GM12878 (cell line): ENCODE measurements at regions not wholly inside any gene's neighbourhood (a gene's known extent, or its start where the extent isn't known, plus 50 kb on each side); places are given as distances from the start of the nearest gene placed in this dataset.

Experiments
- EZH2 ChIP-seq: IDR thresholded peaks from 2 replicates; pipeline ENCODE4 v1.6.1; 2012; ENCODE audit warnings: low read depth, mild to moderate bottlenecking, control low read depth, inconsistent platforms, low read length, borderline replicate concordance; ENCODE audit not compliant: control insufficient read depth
- MYB ChIP-seq: fragments of 150-350 bp; IDR thresholded peaks from 2 replicates; pipeline ENCODE4 v1.6.1; 2014; ENCODE audit warnings: mild to moderate bottlenecking, low read depth, low read length, borderline replicate concordance
- RAD21 ChIP-seq: IDR thresholded peaks from 2 replicates; pipeline ENCODE4 v1.6.1; 2011; ENCODE audit warnings: mild to moderate bottlenecking, low read depth, low read length, moderate library complexity; ENCODE audit not compliant: insufficient read depth
- RCOR1 ChIP-seq: conservative IDR thresholded peaks from 2 replicates; pipeline ENCODE4 v1.6.1; 2012; ENCODE audit warnings: low read depth, low read length, improper control_type of control experiment
- TF ChIP-seq, protein P1 (sequence below): IDR thresholded peaks from 2 replicates; pipeline ENCODE4 v1.6.1; 2012; ENCODE audit warnings: mild to moderate bottlenecking, low read depth, low read length
- TF ChIP-seq, protein P2 (sequence below), 3 experiments: IDR thresholded peaks in 2 of 3; conservative IDR thresholded peaks in 1 of 3; 2 replicates each; pipeline ENCODE4 v1.5.1; 2011; ENCODE audit warnings: low read depth in 3 of 3, low read length in 3 of 3, mild to moderate bottlenecking in 3 of 3, control low read depth in 2 of 3, moderate library complexity in 2 of 3, inconsistent platforms in 1 of 3, mixed read lengths in 1 of 3; ENCODE audit not compliant: control insufficient read depth in 2 of 3, insufficient read depth in 1 of 3; ENCODE audit errors: extremely low read depth in 1 of 3
- TF ChIP-seq, protein P3 (sequence below): fragments of 450-650 bp; IDR thresholded peaks from 2 replicates; pipeline ENCODE4 v1.6.1; 2017; ENCODE audit warnings: mild to moderate bottlenecking
- TF ChIP-seq, protein P4 (sequence below): fragments of 450-650 bp; formaldehyde crosslinking; IDR thresholded peaks from 2 replicates; pipeline ENCODE4 v1.5.0; 2022; ENCODE audit warnings: mild to moderate bottlenecking, missing genetic modification characterization

DNA sequence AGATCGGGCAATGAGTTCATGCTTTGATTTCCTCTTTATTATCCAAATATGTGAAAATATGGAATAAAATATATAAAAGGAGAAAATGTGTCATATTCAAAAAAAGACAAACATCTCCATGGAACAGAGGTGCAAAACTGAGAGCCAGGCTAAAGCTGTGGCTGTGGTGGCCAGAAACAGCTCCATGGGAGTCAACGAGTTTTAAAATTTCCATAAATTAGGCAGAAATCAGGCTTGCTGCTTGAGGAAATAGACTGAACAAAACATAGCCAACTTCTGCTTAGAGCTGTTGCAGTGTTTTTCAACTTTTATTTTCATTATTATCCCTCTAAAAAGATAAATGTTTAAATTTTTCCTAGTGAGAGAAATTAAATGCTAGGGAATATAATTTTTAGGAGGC, 110.8 kb upstream of the SLC30A5 start:
- TF ChIP-seq, protein P1, sequence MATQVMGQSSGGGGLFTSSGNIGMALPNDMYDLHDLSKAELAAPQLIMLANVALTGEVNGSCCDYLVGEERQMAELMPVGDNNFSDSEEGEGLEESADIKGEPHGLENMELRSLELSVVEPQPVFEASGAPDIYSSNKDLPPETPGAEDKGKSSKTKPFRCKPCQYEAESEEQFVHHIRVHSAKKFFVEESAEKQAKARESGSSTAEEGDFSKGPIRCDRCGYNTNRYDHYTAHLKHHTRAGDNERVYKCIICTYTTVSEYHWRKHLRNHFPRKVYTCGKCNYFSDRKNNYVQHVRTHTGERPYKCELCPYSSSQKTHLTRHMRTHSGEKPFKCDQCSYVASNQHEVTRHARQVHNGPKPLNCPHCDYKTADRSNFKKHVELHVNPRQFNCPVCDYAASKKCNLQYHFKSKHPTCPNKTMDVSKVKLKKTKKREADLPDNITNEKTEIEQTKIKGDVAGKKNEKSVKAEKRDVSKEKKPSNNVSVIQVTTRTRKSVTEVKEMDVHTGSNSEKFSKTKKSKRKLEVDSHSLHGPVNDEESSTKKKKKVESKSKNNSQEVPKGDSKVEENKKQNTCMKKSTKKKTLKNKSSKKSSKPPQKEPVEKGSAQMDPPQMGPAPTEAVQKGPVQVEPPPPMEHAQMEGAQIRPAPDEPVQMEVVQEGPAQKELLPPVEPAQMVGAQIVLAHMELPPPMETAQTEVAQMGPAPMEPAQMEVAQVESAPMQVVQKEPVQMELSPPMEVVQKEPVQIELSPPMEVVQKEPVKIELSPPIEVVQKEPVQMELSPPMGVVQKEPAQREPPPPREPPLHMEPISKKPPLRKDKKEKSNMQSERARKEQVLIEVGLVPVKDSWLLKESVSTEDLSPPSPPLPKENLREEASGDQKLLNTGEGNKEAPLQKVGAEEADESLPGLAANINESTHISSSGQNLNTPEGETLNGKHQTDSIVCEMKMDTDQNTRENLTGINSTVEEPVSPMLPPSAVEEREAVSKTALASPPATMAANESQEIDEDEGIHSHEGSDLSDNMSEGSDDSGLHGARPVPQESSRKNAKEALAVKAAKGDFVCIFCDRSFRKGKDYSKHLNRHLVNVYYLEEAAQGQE: no peak
- TF ChIP-seq MYB: no peak
- no peak for TF ChIP-seq EZH2
- TF ChIP-seq, protein P2, sequence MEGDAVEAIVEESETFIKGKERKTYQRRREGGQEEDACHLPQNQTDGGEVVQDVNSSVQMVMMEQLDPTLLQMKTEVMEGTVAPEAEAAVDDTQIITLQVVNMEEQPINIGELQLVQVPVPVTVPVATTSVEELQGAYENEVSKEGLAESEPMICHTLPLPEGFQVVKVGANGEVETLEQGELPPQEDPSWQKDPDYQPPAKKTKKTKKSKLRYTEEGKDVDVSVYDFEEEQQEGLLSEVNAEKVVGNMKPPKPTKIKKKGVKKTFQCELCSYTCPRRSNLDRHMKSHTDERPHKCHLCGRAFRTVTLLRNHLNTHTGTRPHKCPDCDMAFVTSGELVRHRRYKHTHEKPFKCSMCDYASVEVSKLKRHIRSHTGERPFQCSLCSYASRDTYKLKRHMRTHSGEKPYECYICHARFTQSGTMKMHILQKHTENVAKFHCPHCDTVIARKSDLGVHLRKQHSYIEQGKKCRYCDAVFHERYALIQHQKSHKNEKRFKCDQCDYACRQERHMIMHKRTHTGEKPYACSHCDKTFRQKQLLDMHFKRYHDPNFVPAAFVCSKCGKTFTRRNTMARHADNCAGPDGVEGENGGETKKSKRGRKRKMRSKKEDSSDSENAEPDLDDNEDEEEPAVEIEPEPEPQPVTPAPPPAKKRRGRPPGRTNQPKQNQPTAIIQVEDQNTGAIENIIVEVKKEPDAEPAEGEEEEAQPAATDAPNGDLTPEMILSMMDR (IDR thresholded peaks at IDR 0.05 in 2 of 3, conservative IDR thresholded peaks at IDR 0.05 in 1 of 3; ENCODE audit: control insufficient read depth in 2 of 3, extremely low read depth in 1 of 3, insufficient read depth in 1 of 3, low read depth in 3 of 3, low read length in 3 of 3): no peak
- TF ChIP-seq, protein P3, sequence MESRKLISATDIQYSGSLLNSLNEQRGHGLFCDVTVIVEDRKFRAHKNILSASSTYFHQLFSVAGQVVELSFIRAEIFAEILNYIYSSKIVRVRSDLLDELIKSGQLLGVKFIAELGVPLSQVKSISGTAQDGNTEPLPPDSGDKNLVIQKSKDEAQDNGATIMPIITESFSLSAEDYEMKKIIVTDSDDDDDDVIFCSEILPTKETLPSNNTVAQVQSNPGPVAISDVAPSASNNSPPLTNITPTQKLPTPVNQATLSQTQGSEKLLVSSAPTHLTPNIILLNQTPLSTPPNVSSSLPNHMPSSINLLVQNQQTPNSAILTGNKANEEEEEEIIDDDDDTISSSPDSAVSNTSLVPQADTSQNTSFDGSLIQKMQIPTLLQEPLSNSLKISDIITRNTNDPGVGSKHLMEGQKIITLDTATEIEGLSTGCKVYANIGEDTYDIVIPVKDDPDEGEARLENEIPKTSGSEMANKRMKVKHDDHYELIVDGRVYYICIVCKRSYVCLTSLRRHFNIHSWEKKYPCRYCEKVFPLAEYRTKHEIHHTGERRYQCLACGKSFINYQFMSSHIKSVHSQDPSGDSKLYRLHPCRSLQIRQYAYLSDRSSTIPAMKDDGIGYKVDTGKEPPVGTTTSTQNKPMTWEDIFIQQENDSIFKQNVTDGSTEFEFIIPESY: no peak
- no peak for TF ChIP-seq RAD21
- no peak for TF ChIP-seq RCOR1
- TF ChIP-seq, protein P4, sequence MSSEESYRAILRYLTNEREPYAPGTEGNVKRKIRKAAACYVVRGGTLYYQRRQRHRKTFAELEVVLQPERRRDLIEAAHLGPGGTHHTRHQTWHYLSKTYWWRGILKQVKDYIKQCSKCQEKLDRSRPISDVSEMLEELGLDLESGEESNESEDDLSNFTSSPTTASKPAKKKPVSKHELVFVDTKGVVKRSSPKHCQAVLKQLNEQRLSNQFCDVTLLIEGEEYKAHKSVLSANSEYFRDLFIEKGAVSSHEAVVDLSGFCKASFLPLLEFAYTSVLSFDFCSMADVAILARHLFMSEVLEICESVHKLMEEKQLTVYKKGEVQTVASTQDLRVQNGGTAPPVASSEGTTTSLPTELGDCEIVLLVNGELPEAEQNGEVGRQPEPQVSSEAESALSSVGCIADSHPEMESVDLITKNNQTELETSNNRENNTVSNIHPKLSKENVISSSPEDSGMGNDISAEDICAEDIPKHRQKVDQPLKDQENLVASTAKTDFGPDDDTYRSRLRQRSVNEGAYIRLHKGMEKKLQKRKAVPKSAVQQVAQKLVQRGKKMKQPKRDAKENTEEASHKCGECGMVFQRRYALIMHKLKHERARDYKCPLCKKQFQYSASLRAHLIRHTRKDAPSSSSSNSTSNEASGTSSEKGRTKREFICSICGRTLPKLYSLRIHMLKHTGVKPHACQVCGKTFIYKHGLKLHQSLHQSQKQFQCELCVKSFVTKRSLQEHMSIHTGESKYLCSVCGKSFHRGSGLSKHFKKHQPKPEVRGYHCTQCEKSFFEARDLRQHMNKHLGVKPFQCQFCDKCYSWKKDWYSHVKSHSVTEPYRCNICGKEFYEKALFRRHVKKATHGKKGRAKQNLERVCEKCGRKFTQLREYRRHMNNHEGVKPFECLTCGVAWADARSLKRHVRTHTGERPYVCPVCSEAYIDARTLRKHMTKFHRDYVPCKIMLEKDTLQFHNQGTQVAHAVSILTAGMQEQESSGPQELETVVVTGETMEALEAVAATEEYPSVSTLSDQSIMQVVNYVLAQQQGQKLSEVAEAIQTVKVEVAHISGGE: no peak
